ENCODE measurements at regions not wholly inside any gene's neighbourhood (a gene's known extent, or its start where the extent isn't known, plus 50 kb on each side); places are given as distances from the start of the nearest gene placed in this dataset.

- intact Hi-C loops (cut with DNase I) = no loop called here
- ATAC-seq = no peak
- no peak for DNase-seq
Observed at GRCh38 chr15:38145651-38146111, 107.0 kb upstream of the SPRED1 start.

GRCh38 chr15:38147246-38147645 lies 105.4 kb upstream of the SPRED1 start:
- Histone ChIP-seq H3K36me3 (no peaks in the 10 kb centered on the region), H3K27ac (no peak overlapping the region), H3K4me1 (no peaks in the 10 kb centered on the region), H3K27me3 (no peaks in the 10 kb centered on the region), H3K9me3 (no peaks in the 10 kb centered on the region), H3K4me3 (no peak overlapping the region)
- no peak for TF ChIP-seq CTCF (IDR thresholded peaks at IDR 0.05)
- 42 to 54% methylated on average over 2 of the region's 2 CpGs for WGBS, 2 donors
- FAIRE-seq = no peak
- intact Hi-C loops (cut with DNase I) = no loop called here
- no peak for DNase-seq
- ATAC-seq = no peak

More at GRCh38 chr15:38145651-38146111, 107.0 kb upstream of the SPRED1 start:
- 54 to 72% methylated on average over 5 of the region's 5 CpGs for WGBS, 2 donors
- no peaks in the 10 kb centered on the region for H3K9me3 ChIP-seq
- no peak for TF ChIP-seq CTCF (IDR thresholded peaks at IDR 0.05)
- no peak overlapping the region for H3K4me3 ChIP-seq
- H3K36me3 ChIP-seq = no peaks in the 10 kb centered on the region
- no peak overlapping the region for H3K27ac ChIP-seq
- no peaks in the 10 kb centered on the region for H3K4me1 ChIP-seq
- no peak for FAIRE-seq
- no peaks in the 10 kb centered on the region for H3K27me3 ChIP-seq

- WGBS, 2 donors = 43 to 61% methylated on average over 2 of the region's 2 CpGs
- Histone ChIP-seq H3K36me3 (no peaks in the 10 kb centered on the region), H3K27me3 (no peaks in the 10 kb centered on the region), H3K4me1 (no peaks in the 10 kb centered on the region), H3K9me3 (no peaks in the 10 kb centered on the region), H3K27ac (no peak overlapping the region), H3K4me3 (no peak overlapping the region)
- no peak for ATAC-seq
- no peak for TF ChIP-seq CTCF (IDR thresholded peaks at IDR 0.05)
- no peak for FAIRE-seq
- no peak for DNase-seq
- intact Hi-C loops (cut with DNase I) = no loop called here
Observed at GRCh38 chr15:38148471-38148870, 104.2 kb upstream of the SPRED1 start.

GRCh38 chr15:38149315-38149714 lies 103.3 kb upstream of the SPRED1 start:
- Histone ChIP-seq H3K9me3 (no peaks in the 10 kb centered on the region), H3K27me3 (no peaks in the 10 kb centered on the region), H3K4me3 (no peak overlapping the region), H3K4me1 (no peaks in the 10 kb centered on the region), H3K36me3 (no peaks in the 10 kb centered on the region), H3K27ac (no peak overlapping the region)
- no peak for TF ChIP-seq CTCF (IDR thresholded peaks at IDR 0.05)
- FAIRE-seq (no peak), ATAC-seq (no peak), DNase-seq (no peak)
- intact Hi-C loops (cut with DNase I) = no loop called here
- 49 to 62% methylated on average over 4 of the region's 4 CpGs for WGBS, 2 donors

GRCh38 chr15:38150148-38150547 lies 102.5 kb upstream of the SPRED1 start:
- intact Hi-C loops (cut with DNase I) = no loop called here
- Histone ChIP-seq H3K27me3 (no peaks in the 10 kb centered on the region), H3K4me1 (no peaks in the 10 kb centered on the region), H3K4me3 (no peak overlapping the region), H3K36me3 (no peaks in the 10 kb centered on the region), H3K27ac (no peak overlapping the region), H3K9me3 (no peaks in the 10 kb centered on the region)
- FAIRE-seq = no peak
- WGBS, 2 donors = 27 to 33% methylated on average over 1 of the region's 1 CpG
- ATAC-seq = no peak
- no peak for TF ChIP-seq CTCF (IDR thresholded peaks at IDR 0.05)
- no peak for DNase-seq

All from pancreas (tissue), 10 donors.